Common myeloid progenitor, CD34-positive (primary cell): ENCODE measurements at regions not wholly inside any gene's neighbourhood (a gene's known extent, or its start where the extent isn't known, plus 50 kb on each side); places are given as distances from the start of the nearest gene placed in this dataset.
"Not testable (repeated sequence)": the region's sequence is repeated elsewhere in the genome, so short reads cannot be mapped to it uniquely, and the experiment has no call there.

Source experiments
- CTCF ChIA-PET: fragments of 350-600 bp; sonication (Branson Sonifier 250); formaldehyde crosslinking; loops from one replicate; lab custom pipeline; 2021; ENCODE audit warnings: antibody characterized with exemption; lab: Charles Lee
- POLR2A ChIA-PET: fragments of 350-600 bp; sonication (Branson Sonifier 250); formaldehyde crosslinking; loops from one replicate; lab custom pipeline; 2021; ENCODE audit warnings: antibody characterized with exemption; lab: Charles Lee
- DNase-seq, 3 donors: peaks; one replicate each; pipeline versions ENCODE4 v3.0.0 to v3.0.0-alpha.2; 2013
- H3K27ac ChIP-seq, 2 experiments: 1 replicate in 1 of 2; 2 replicates in 1 of 2; pipeline ENCODE4 v1.7.0; 2013; ENCODE audit warnings: inconsistent platforms in 2 of 2, low read length in 2 of 2, mild to moderate bottlenecking in 2 of 2, low read depth in 1 of 2, moderate library complexity in 1 of 2; ENCODE audit not compliant: severe bottlenecking in 2 of 2, insufficient read depth in 1 of 2, poor library complexity in 1 of 2
- H3K27me3 ChIP-seq, 5 experiments: replicated peaks in 2 of 5; 1 replicate in 3 of 5; 2 replicates in 2 of 5; pipeline versions ENCODE4 v1.6.1 to v1.7.0; 2013; ENCODE audit warnings: low read length in 4 of 5, mild to moderate bottlenecking in 2 of 5, moderate library complexity in 2 of 5, inconsistent platforms in 1 of 5; ENCODE audit not compliant: insufficient read depth in 5 of 5, control insufficient read depth in 4 of 5
- H3K36me3 ChIP-seq, 4 experiments: 1 replicate in 2 of 4; 2 replicates in 2 of 4; pipeline versions ENCODE4 v1.6.1 to v1.7.0; 2013; ENCODE audit warnings: low read length in 3 of 4, control low read depth in 1 of 4, mild to moderate bottlenecking in 1 of 4; ENCODE audit not compliant: control insufficient read depth in 4 of 4, insufficient read depth in 4 of 4
- H3K4me1 ChIP-seq, 4 experiments: 1 replicate in 3 of 4; 2 replicates in 1 of 4; pipeline versions ENCODE4 v1.6.1 to v1.7.1; 2013; ENCODE audit warnings: low read length in 3 of 4, mild to moderate bottlenecking in 3 of 4, control low read depth in 1 of 4, inconsistent platforms in 1 of 4, moderate library complexity in 1 of 4; ENCODE audit not compliant: control insufficient read depth in 4 of 4, insufficient read depth in 4 of 4; ENCODE audit errors: control extremely low read depth in 1 of 4
- H3K4me3 ChIP-seq, 7 experiments: 1 replicate in 4 of 7; 2 replicates in 3 of 7; pipeline versions ENCODE4 v1.5.1 to v1.7.0; 2013; ENCODE audit warnings: mild to moderate bottlenecking in 7 of 7, low read length in 6 of 7, moderate library complexity in 6 of 7, inconsistent platforms in 2 of 7, low read depth in 2 of 7, control low read depth in 1 of 7; ENCODE audit not compliant: insufficient read depth in 4 of 7, control insufficient read depth in 1 of 7; ENCODE audit errors: extremely low read depth in 1 of 7
- H3K9me3 ChIP-seq, 5 experiments: 1 replicate in 4 of 5; 2 replicates in 1 of 5; pipeline versions ENCODE4 v1.6.1 to v1.7.1; 2013; ENCODE audit warnings: low read length in 4 of 5, mild to moderate bottlenecking in 2 of 5, inconsistent platforms in 1 of 5, low read depth in 1 of 5, moderate library complexity in 1 of 5; ENCODE audit not compliant: control insufficient read depth in 4 of 5, insufficient read depth in 2 of 5; ENCODE audit errors: control extremely low read depth in 1 of 5
- WGBS: methylation state at CpG from one replicate; pipeline ENCODE4 v1.1.5; 2013; ENCODE audit not compliant: insufficient coverage; 5-methylcytosine and 5-hydroxymethylcytosine counted together

GRCh38 chr3:145027186-145027585 lies 1055.6 kb downstream of the DIPK2A start:
- POLR2A ChIA-PET, CTCF ChIA-PET: not testable (repeated sequence)

GRCh38 chr3:145032791-145033190 lies 1061.2 kb downstream of the DIPK2A start:
- DNase-seq, result no peak
- CTCF ChIA-PET, result no interaction called here

More at GRCh38 chr3:145027186-145027585, 1055.6 kb downstream of the DIPK2A start:
- H3K9me3 ChIP-seq, H3K4me3 ChIP-seq, DNase-seq, H3K4me1 ChIP-seq, H3K36me3 ChIP-seq, H3K27me3 ChIP-seq, H3K27ac ChIP-seq: not testable (repeated sequence)
- WGBS, result 92% methylated on average over 3 of the region's 3 CpGs

DNA sequence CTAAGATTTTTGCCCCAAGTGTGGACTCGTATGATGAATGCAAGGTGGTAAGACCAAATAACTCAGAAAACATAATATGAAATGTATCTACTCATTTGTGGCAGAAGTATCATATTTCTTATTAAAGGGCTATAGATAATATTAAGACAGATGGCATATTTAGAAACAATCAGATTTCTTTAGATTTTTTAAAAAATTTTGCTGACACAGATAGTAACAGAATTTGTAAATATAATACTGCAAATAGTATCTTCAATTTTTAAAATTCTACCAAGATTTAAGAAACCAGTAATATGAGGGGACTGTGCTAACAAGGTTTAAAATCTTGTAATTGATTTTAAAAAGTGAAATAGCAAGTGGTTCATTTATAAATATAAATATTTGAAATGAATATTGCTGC lies 1064.1 kb downstream of the DIPK2A start:
- Histone ChIP-seq H3K36me3 (no peaks in the 10 kb centered on the region), H3K9me3 (no peaks in the 10 kb centered on the region), H3K4me1 (no peaks in the 10 kb centered on the region), H3K27me3 (no peaks in the 10 kb centered on the region), H3K4me3 (no peak overlapping the region), H3K27ac (no peak overlapping the region)
- no CpG with 5 or more reads among the region's 1 CpG for WGBS
- POLR2A ChIA-PET, result no interaction called here
- no peak for DNase-seq
- CTCF ChIA-PET, result no interaction called here

More at GRCh38 chr3:145032791-145033190, 1061.2 kb downstream of the DIPK2A start:
- POLR2A ChIA-PET, result no interaction called here
- Histone ChIP-seq H3K27ac (no peak overlapping the region), H3K27me3 (no peaks in the 10 kb centered on the region), H3K4me1 (no peaks in the 10 kb centered on the region), H3K9me3 (no peaks in the 10 kb centered on the region), H3K36me3 (no peaks in the 10 kb centered on the region), H3K4me3 (no peak overlapping the region)
- no CpG with 5 or more reads among the region's 1 CpG for WGBS

DNA sequence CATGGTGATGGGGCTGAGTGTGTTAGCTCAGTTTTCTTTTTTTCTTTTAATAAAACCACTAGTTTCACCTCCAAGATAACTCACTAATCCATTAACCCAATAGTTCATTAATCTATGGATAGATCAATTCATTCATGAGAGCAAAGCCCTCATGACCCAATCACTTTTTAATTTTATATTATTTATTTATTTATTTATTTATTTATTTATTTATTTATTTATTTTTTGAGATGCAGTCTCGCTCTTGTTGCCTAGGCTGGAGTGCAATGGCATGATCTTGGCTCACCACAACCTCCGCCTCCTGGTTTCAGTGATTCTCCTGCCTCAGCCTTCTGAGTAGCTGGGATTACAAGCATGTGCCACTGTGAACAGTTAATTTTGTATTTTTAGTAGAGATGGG lies 1082.4 kb downstream of the DIPK2A start:
- H3K9me3 ChIP-seq, H3K4me3 ChIP-seq, H3K36me3 ChIP-seq, H3K4me1 ChIP-seq, H3K27ac ChIP-seq, H3K27me3 ChIP-seq, DNase-seq, CTCF ChIA-PET, POLR2A ChIA-PET: not testable (repeated sequence)
- WGBS, result 100% methylated on average over 2 of the region's 2 CpGs

DNA sequence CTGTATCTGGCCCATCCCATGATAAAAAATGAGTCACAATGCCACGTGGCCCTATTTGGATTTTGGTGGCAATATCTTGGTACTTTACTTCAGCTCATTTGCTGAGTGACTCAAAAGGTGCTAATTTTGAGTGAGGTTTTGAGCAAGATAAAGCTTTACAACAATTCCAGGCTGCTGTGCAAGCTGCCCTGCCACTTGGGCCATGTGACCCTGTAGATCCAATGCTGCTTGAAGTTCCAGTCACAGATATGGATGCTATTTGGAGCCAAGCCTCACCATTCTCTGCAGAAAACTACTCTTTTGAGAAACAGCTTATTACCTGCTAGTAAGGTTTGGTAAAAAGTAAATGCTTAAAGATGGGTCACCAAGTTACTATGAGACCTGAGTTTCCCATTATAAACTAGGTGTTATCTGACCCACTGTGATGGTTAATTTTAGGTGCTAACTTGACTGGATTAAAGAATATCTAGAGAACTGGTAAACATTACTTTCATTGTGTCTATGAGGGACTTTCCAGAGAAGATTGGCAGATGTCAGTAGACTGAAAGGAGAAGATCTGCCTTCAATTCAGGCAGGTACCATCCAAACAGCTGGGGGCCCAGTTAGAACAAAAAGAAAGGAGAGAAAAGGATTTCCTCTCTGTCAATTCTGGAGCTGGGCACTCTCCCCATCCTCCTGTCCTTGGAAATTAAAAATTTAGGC lies 1083.9 kb downstream of the DIPK2A start:
- H3K36me3 ChIP-seq, result no peaks in the 10 kb centered on the region
- ChIA-PET CTCF (no interaction called here), POLR2A (no interaction called here)
- no peaks in the 10 kb centered on the region for H3K27me3 ChIP-seq
- no peaks in the 10 kb centered on the region for H3K9me3 ChIP-seq
- H3K4me1 ChIP-seq, result no peaks in the 10 kb centered on the region
- DNase-seq, result no peak
- H3K27ac ChIP-seq, result no peak overlapping the region
- 100% methylated on average over 1 of the region's 1 CpG for WGBS
- no peak overlapping the region for H3K4me3 ChIP-seq

DNA sequence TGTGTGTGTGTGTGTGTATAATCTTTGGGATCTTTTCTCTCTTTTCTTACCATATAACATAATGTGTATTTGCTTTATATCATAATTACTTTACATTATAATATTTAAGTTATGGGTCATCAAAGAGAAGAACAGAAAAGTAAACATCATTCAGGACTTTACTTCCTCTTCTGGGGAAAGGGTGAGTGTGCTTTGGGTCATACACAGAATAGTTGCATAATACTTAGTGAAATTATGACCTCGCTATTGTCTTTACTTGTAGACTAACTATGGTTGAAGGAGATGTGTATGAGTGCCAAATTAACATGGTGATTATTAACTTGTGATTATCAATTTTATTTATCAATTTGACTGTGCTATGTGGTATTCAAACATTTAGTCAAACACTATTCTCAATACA lies 1086.9 kb downstream of the DIPK2A start:
- no peaks in the 10 kb centered on the region for H3K36me3 ChIP-seq
- no peaks in the 10 kb centered on the region for H3K27me3 ChIP-seq
- CTCF ChIA-PET, result no interaction called here
- WGBS, result no CpG with 5 or more reads among the region's 1 CpG
- H3K4me3 ChIP-seq, result no peak overlapping the region
- no peaks in the 10 kb centered on the region for H3K4me1 ChIP-seq
- DNase-seq, result no peak
- POLR2A ChIA-PET, result no interaction called here
- H3K9me3 ChIP-seq, result peaks cover 1 to 13% (median 9%) of the 10 kb centered on the region in 5 experiments
- H3K27ac ChIP-seq, result no peak overlapping the region

- peaks cover 1 to 13% (median 9%) of the 10 kb centered on the region in 5 experiments for H3K9me3 ChIP-seq
- CTCF ChIA-PET, result no interaction called here
- no peaks in the 10 kb centered on the region for H3K36me3 ChIP-seq
- DNase-seq, result no peak
- 93% methylated on average over 4 of the region's 5 CpGs for WGBS
- POLR2A ChIA-PET, result no interaction called here
- H3K4me1 ChIP-seq, result no peaks in the 10 kb centered on the region
- no peak overlapping the region for H3K4me3 ChIP-seq
- no peak overlapping the region for H3K27ac ChIP-seq
- no peaks in the 10 kb centered on the region for H3K27me3 ChIP-seq
These were observed 1092.0 kb downstream of the DIPK2A start for GRCh38 chr3:145063616-145064015.
